ENCODE measurements at regions not wholly inside any gene's neighbourhood (a gene's known extent, or its start where the extent isn't known, plus 50 kb on each side); places are given as distances from the start of the nearest gene placed in this dataset.

- TF ChIP-seq TCF7L2 (IDR thresholded peaks at IDR 0.05; ENCODE audit: borderline replicate concordance, extremely low read depth, insufficient read depth, insufficient read length) (no peak), CTCF (IDR thresholded peaks at IDR 0.05 in 2 of 3, conservative IDR thresholded peaks at IDR 0.05 in 1 of 3; ENCODE audit: borderline replicate concordance in 1 of 3, insufficient read depth in 1 of 3, low read depth in 2 of 3, low read length in 2 of 3) (no peak), SRF (IDR thresholded peaks at IDR 0.05; ENCODE audit: low read depth) (no peak), JUND (IDR thresholded peaks at IDR 0.05) (no peak)
Observed at GRCh38 chr1:5503556-5504363, 488.5 kb downstream of the NPHP4 start (continued).

- Histone ChIP-seq H3K9me2 (ENCODE audit: insufficient read depth) (no peaks in the 10 kb centered on the region), H3K79me2 (ENCODE audit: insufficient read depth, low read length) (no peaks in the 10 kb centered on the region), H3K4me3 (replicated peaks in 1 of 2; ENCODE audit: low read depth in 1 of 2, low read length in 2 of 2) (no peak overlapping the region), H3K9me3 (ENCODE audit: control insufficient read depth in 1 of 2, insufficient read depth in 1 of 2, low read depth in 1 of 2, low read length in 2 of 2) (no peaks in the 10 kb centered on the region), H3K36me3 (ENCODE audit: control insufficient read depth in 1 of 2, insufficient read depth in 2 of 2, low read length in 2 of 2) (no peaks in the 10 kb centered on the region), H2AFZ (ENCODE audit: low read depth, low read length, poor library complexity, severe bottlenecking) (no peak overlapping the region), H3K4me2 (ENCODE audit: low read length) (no peak overlapping the region), H3K4me1 (ENCODE audit: control insufficient read depth in 1 of 2, insufficient read depth in 2 of 2, low read length in 2 of 2) (no peaks in the 10 kb centered on the region), H3K27ac (ENCODE audit: low read depth, low read length) (no peak overlapping the region), H3K9ac (ENCODE audit: low read length) (no peak overlapping the region), H3K27me3 (ENCODE audit: insufficient read depth, low read length) (peaks cover 8% of the 10 kb centered on the region; the same call in 1 of the 2 replicates), H4K20me1 (ENCODE audit: insufficient read depth) (no peaks in the 10 kb centered on the region)
- ChIA-PET CTCF (no interaction called here), RAD21 (ENCODE audit: low non-redundant PET in 1 of 2, low total read pairs in 2 of 2, uncharacterized antibody in 2 of 2, unreplicated experiment in 2 of 2) (no interaction called here), POLR2A (no interaction called here)
- BruUV-seq (replicated peaks) = no TSS peak
- intact Hi-C loops (cut with micrococcal nuclease) = no loop called here
- DNase-seq (ENCODE audit: low read depth, low spot score) (no peak), ATAC-seq (no peak)
- TF ChIP-seq MAX (IDR thresholded peaks at IDR 0.05) (no peak), EGR1 (IDR thresholded peaks at IDR 0.05; ENCODE audit: low read depth) (no peak), ZNF274 (IDR thresholded peaks at IDR 0.05; ENCODE audit: low read depth, low read length) (no peak), CEBPB (IDR thresholded peaks at IDR 0.05; ENCODE audit: low read depth) (no peak), JUND (IDR thresholded peaks at IDR 0.05) (no peak), TCF7L2 (IDR thresholded peaks at IDR 0.05; ENCODE audit: borderline replicate concordance, extremely low read depth, insufficient read depth, insufficient read length) (no peak), FOSL1 (IDR thresholded peaks at IDR 0.05; ENCODE audit: low read depth) (no peak)
Observed at GRCh38 chr1:5502311-5503194, 489.7 kb downstream of the NPHP4 start.

Data from HCT116 (cell line).